ENCODE measurements at regions not wholly inside any gene's neighbourhood (a gene's known extent, or its start where the extent isn't known, plus 50 kb on each side); places are given as distances from the start of the nearest gene placed in this dataset.

GRCh38 chr9:111233963-111234362 lies 96.1 kb downstream of the OR2K2 start:
- no peaks in the 10 kb centered on the region for H3K9me3 ChIP-seq (replicated peaks in 1 of 3)
- WGBS, 4 donors, result 63 to 78% (median 71%) methylated on average over 3 of the region's 3 CpGs
- H3K4me1 ChIP-seq (replicated peaks in 1 of 2), result no peaks in the 10 kb centered on the region
- intact Hi-C loops (cut with DNase I), result no loop called here
- H3K4me3 ChIP-seq, result no peak overlapping the region
- no peaks in the 10 kb centered on the region for H3K27me3 ChIP-seq
- no peaks in the 10 kb centered on the region for H3K36me3 ChIP-seq (replicated peaks in 1 of 2)
- no peak overlapping the region for H3K27ac ChIP-seq
- TF ChIP-seq POLR2A (IDR thresholded peaks at IDR 0.05), result no peak
- TF ChIP-seq, protein P1, sequence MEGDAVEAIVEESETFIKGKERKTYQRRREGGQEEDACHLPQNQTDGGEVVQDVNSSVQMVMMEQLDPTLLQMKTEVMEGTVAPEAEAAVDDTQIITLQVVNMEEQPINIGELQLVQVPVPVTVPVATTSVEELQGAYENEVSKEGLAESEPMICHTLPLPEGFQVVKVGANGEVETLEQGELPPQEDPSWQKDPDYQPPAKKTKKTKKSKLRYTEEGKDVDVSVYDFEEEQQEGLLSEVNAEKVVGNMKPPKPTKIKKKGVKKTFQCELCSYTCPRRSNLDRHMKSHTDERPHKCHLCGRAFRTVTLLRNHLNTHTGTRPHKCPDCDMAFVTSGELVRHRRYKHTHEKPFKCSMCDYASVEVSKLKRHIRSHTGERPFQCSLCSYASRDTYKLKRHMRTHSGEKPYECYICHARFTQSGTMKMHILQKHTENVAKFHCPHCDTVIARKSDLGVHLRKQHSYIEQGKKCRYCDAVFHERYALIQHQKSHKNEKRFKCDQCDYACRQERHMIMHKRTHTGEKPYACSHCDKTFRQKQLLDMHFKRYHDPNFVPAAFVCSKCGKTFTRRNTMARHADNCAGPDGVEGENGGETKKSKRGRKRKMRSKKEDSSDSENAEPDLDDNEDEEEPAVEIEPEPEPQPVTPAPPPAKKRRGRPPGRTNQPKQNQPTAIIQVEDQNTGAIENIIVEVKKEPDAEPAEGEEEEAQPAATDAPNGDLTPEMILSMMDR (IDR thresholded peaks at IDR 0.05), result no peak
- no peak for DNase-seq

- no peak overlapping the region for H3K27ac ChIP-seq
Measured at GRCh38 chr9:111232997-111233790, 96.8 kb downstream of the OR2K2 start.

GRCh38 chr9:111231801-111232580 lies 98.0 kb downstream of the OR2K2 start:
- WGBS, 4 donors, result 47 to 90% (median 85%) methylated on average over 3 of the region's 3 CpGs

More at GRCh38 chr9:111232997-111233790, 96.8 kb downstream of the OR2K2 start:
- no peaks in the 10 kb centered on the region for H3K27me3 ChIP-seq
- no peak for TF ChIP-seq POLR2A (IDR thresholded peaks at IDR 0.05)
- TF ChIP-seq, protein P1 (IDR thresholded peaks at IDR 0.05), result no peak
- WGBS, 4 donors, result 52 to 56% (median 53%) methylated on average over 8 of the region's 8 CpGs
- intact Hi-C loops (cut with DNase I), result no loop called here
- H3K36me3 ChIP-seq (replicated peaks in 1 of 2), result no peaks in the 10 kb centered on the region
- H3K9me3 ChIP-seq (replicated peaks in 1 of 3), result no peaks in the 10 kb centered on the region
- DNase-seq, result no peak
- H3K4me1 ChIP-seq (replicated peaks in 1 of 2), result no peaks in the 10 kb centered on the region
- no peak overlapping the region for H3K4me3 ChIP-seq

DNA sequence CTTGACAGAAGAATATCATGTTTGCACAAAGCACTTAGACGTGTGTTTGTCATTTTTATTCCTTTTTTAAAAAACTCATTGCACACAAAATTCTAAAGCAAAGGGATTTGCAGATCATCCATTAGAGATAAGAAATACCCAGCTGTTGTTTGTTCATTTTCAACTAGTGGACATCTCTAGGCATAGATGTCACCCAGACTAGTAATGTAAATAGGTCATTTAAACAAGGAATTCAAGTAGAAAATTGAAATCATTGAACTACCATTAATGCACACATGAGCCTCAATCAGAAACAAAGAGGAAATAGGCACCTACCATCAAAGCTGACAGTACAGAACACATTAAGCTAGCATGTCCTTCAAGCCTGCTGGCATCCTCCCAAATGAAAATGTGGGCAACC lies 107.3 kb downstream of the OR2K2 start:
- H3K36me3 ChIP-seq (replicated peaks in 1 of 2), result no peaks in the 10 kb centered on the region
- TF ChIP-seq POLR2A (IDR thresholded peaks at IDR 0.05), result no peak
- TF ChIP-seq, protein P1 (IDR thresholded peaks at IDR 0.05), result no peak
- no peak overlapping the region for H3K27ac ChIP-seq
- H3K9me3 ChIP-seq (replicated peaks in 1 of 3), result no peaks in the 10 kb centered on the region
- WGBS, 4 donors, result 29 to 65% (median 60%) methylated on average over 1 of the region's 1 CpG
- H3K4me3 ChIP-seq, result no peak overlapping the region
- H3K4me1 ChIP-seq (replicated peaks in 1 of 2), result no peaks in the 10 kb centered on the region
- no peak for DNase-seq
- no peaks in the 10 kb centered on the region for H3K27me3 ChIP-seq
- intact Hi-C loops (cut with DNase I), result no loop called here

More at GRCh38 chr9:111231801-111232580, 98.0 kb downstream of the OR2K2 start:
- no peaks in the 10 kb centered on the region for H3K36me3 ChIP-seq (replicated peaks in 1 of 2)
- H3K9me3 ChIP-seq (replicated peaks in 1 of 3), result no peaks in the 10 kb centered on the region
- no peak for TF ChIP-seq POLR2A (IDR thresholded peaks at IDR 0.05)
- TF ChIP-seq, protein P1 (IDR thresholded peaks at IDR 0.05), result no peak
- no peaks in the 10 kb centered on the region for H3K4me1 ChIP-seq (replicated peaks in 1 of 2)
- H3K27me3 ChIP-seq, result no peaks in the 10 kb centered on the region
- H3K27ac ChIP-seq, result no peak overlapping the region
- intact Hi-C loops (cut with DNase I), result no loop called here
- no peak for DNase-seq
- no peak overlapping the region for H3K4me3 ChIP-seq

Data from adrenal gland (tissue), 9 donors.